Smooth muscle cell (in vitro differentiated cells): ENCODE measurements at regions not wholly inside any gene's neighbourhood (a gene's known extent, or its start where the extent isn't known, plus 50 kb on each side); places are given as distances from the start of the nearest gene placed in this dataset.

ENCODE experiments used
- DNase-seq: peaks from one replicate; lab custom pipeline; 2025; ENCODE audit not compliant: unreplicated experiment; lab: John Stamatoyannopoulos, UW
- H2AFZ ChIP-seq: fragments of 200-600 bp; sonication (generic); 2 replicates; pipeline ENCODE4 v1.6.0; 2016; ENCODE audit warnings: antibody characterized with exemption, low read depth, mild to moderate bottlenecking
- H3F3A ChIP-seq: fragments of 200-600 bp; sonication (generic); 2 replicates; pipeline ENCODE4 v1.6.0; 2017; ENCODE audit warnings: antibody characterized with exemption, low read depth
- H3K27ac ChIP-seq: fragments of 200-600 bp; sonication (generic); 2 replicates; pipeline ENCODE4 v1.5.1; 2016; ENCODE audit warnings: low read depth, mild to moderate bottlenecking
- H3K27me3 ChIP-seq: fragments of 200-600 bp; sonication (generic); 2 replicates; pipeline ENCODE4 v1.6.1; 2016; ENCODE audit warnings: low read depth, mild to moderate bottlenecking
- H3K36me3 ChIP-seq: fragments of 200-600 bp; sonication (generic); 2 replicates; pipeline ENCODE4 v1.5.1; 2016; ENCODE audit warnings: low read depth
- H3K4me1 ChIP-seq: fragments of 200-600 bp; sonication (generic); 2 replicates; pipeline ENCODE4 v1.5.1; 2016; ENCODE audit warnings: low read depth
- H3K4me2 ChIP-seq: fragments of 200-600 bp; sonication (generic); 2 replicates; pipeline ENCODE4 v1.6.0; 2016; ENCODE audit warnings: mild to moderate bottlenecking
- H3K4me3 ChIP-seq: fragments of 200-600 bp; sonication (generic); 2 replicates; pipeline ENCODE4 v1.5.1; 2016; ENCODE audit warnings: mild to moderate bottlenecking
- H3K79me2 ChIP-seq: fragments of 200-600 bp; sonication (generic); 2 replicates; pipeline ENCODE4 v1.6.0; 2016; ENCODE audit warnings: low read depth, mild to moderate bottlenecking
- H3K9ac ChIP-seq: fragments of 200-600 bp; sonication (generic); 2 replicates; pipeline ENCODE4 v1.6.0; 2016; ENCODE audit warnings: low read depth
- H3K9me3 ChIP-seq: fragments of 200-600 bp; sonication (generic); replicated peaks from 2 replicates; pipeline ENCODE4 v1.5.1; 2016; ENCODE audit warnings: low read depth
- H4K20me1 ChIP-seq: fragments of 200-600 bp; sonication (generic); 2 replicates; pipeline ENCODE4 v1.6.0; 2016; ENCODE audit warnings: low read depth
- CTCF ChIP-seq: fragments of 200-600 bp; sonication (generic); IDR thresholded peaks from 2 replicates; pipeline ENCODE4 v1.5.1; 2017; ENCODE audit warnings: borderline replicate concordance, mild to moderate bottlenecking, antibody characterized with exemption; ENCODE audit not compliant: insufficient read depth, poor library complexity, severe bottlenecking
- WGBS: methylation state at CpG from one replicate; pipeline ENCODE4 v1.1.7; 2016; ENCODE audit warnings: low lambda C conversion rate; 5-methylcytosine and 5-hydroxymethylcytosine counted together

GRCh38 chrX:55149242-55149641, 60.4 kb downstream of the PAGE2 start:
- Histone ChIP-seq H3K4me3 (no peak overlapping the region), H3K4me2 (no peak overlapping the region), H3K4me1 (no peaks in the 10 kb centered on the region), H2AFZ (no peak overlapping the region), H3K27ac (no peak overlapping the region), H3K36me3 (no peaks in the 10 kb centered on the region), H3F3A (no peaks in the 10 kb centered on the region), H3K27me3 (no peaks in the 10 kb centered on the region), H4K20me1 (no peaks in the 10 kb centered on the region), H3K9me3 (no peaks in the 10 kb centered on the region), H3K9ac (no peak overlapping the region), H3K79me2 (no peaks in the 10 kb centered on the region)
- no peak for DNase-seq
- WGBS, result 80% methylated on average over 3 of the region's 3 CpGs
- TF ChIP-seq CTCF, result no peak

- Histone ChIP-seq H3K4me2 (no peak overlapping the region), H3K4me3 (no peak overlapping the region), H3K9ac (no peak overlapping the region), H3K79me2 (no peaks in the 10 kb centered on the region), H3F3A (no peaks in the 10 kb centered on the region), H3K36me3 (no peaks in the 10 kb centered on the region), H3K9me3 (no peaks in the 10 kb centered on the region), H3K27ac (no peak overlapping the region), H4K20me1 (no peaks in the 10 kb centered on the region), H3K27me3 (no peaks in the 10 kb centered on the region), H3K4me1 (no peaks in the 10 kb centered on the region), H2AFZ (no peak overlapping the region)
- WGBS, result 72% methylated on average over 5 of the region's 5 CpGs
- TF ChIP-seq CTCF, result no peak
- DNase-seq, result no peak
Measured at GRCh38 chrX:55151199-55151598, 62.4 kb downstream of the PAGE2 start.

- no peak for DNase-seq
- no peak overlapping the region for H2AFZ ChIP-seq
- no peaks in the 10 kb centered on the region for H4K20me1 ChIP-seq
- no peak overlapping the region for H3K9ac ChIP-seq
- H3K27me3 ChIP-seq, result no peaks in the 10 kb centered on the region
- peaks cover 5% of the 10 kb centered on the region for H3K4me1 ChIP-seq
- H3K9me3 ChIP-seq, result no peaks in the 10 kb centered on the region
- no peak for TF ChIP-seq CTCF
- no peaks in the 10 kb centered on the region for H3F3A ChIP-seq
- no peaks in the 10 kb centered on the region for H3K79me2 ChIP-seq
- WGBS, result 49% methylated on average over 3 of the region's 3 CpGs
- H3K27ac ChIP-seq, result no peak overlapping the region
- H3K4me3 ChIP-seq, result peak overlapping the region; percentile 74
- H3K36me3 ChIP-seq, result no peaks in the 10 kb centered on the region
- no peak overlapping the region for H3K4me2 ChIP-seq
Measured at GRCh38 chrX:55159551-55159950, 60.6 kb upstream of the PAGE5 start.

GRCh38 chrX:55160685-55161552, 59.2 kb upstream of the PAGE5 start:
- Histone ChIP-seq H3F3A (no peaks in the 10 kb centered on the region), H3K4me3 (peak overlapping the region; percentile 74), H3K4me2 (peak overlapping the region; percentile 83), H4K20me1 (no peaks in the 10 kb centered on the region), H3K27ac (peak overlapping the region; percentile 84), H2AFZ (peak overlapping the region; percentile 67), H3K9ac (peak overlapping the region; percentile 68), H3K4me1 (peaks cover 5% of the 10 kb centered on the region), H3K27me3 (no peaks in the 10 kb centered on the region), H3K79me2 (no peaks in the 10 kb centered on the region), H3K36me3 (no peaks in the 10 kb centered on the region), H3K9me3 (no peaks in the 10 kb centered on the region)
- TF ChIP-seq CTCF, result peak; percentile 41
- DNase-seq, result peak; percentile 68
- WGBS, result 41% methylated on average over 51 of the region's 63 CpGs
